A549 (cell line): ENCODE measurements at regions not wholly inside any gene's neighbourhood (a gene's known extent, or its start where the extent isn't known, plus 50 kb on each side); places are given as distances from the start of the nearest gene placed in this dataset.

Experiments
- CHD2 ChIP-seq: fragments of 150-350 bp; IDR thresholded peaks from 2 replicates; pipeline ENCODE4 v1.6.1; 2014; ENCODE audit warnings: low read length; ENCODE audit not compliant: partially characterized antibody
- EHF ChIP-seq: fragments of 250-450 bp; sonication (Bioruptor Pico); IDR thresholded peaks from 2 replicates; pipeline ENCODE4 v1.5.0; 2020; ENCODE audit warnings: mild to moderate bottlenecking
- EP300 ChIP-seq, 2 experiments: fragments of >200 bp; sonication (Bioruptor Twin); formaldehyde crosslinking; IDR thresholded peaks; 2 replicates in 1 of 2; 3 replicates in 1 of 2; pipeline ENCODE4 v1.6.1; 2016 to 2017
- NPAS2 ChIP-seq: fragments of 250-450 bp; sonication (Bioruptor Pico); IDR thresholded peaks from 2 replicates; pipeline ENCODE4 v1.8.0; 2022; ENCODE audit warnings: mild to moderate bottlenecking, moderate library complexity, borderline replicate concordance
- NR3C1 ChIP-seq: fragments of >200 bp; sonication (Bioruptor Twin); formaldehyde crosslinking; IDR thresholded peaks from 3 replicates; pipeline ENCODE4 v1.6.1; 2017
- POLR2A ChIP-seq: IDR thresholded peaks from 2 replicates; pipeline ENCODE4 v1.6.1; 2012; ENCODE audit warnings: mild to moderate bottlenecking, low read length
- ZFP36 ChIP-seq: fragments of 450-650 bp; IDR thresholded peaks from 2 replicates; pipeline ENCODE4 v1.6.1; 2014; ENCODE audit warnings: borderline replicate concordance; ENCODE audit not compliant: partially characterized antibody
- TF ChIP-seq, protein P1 (sequence below): fragments of >200 bp; sonication (Bioruptor Twin); formaldehyde crosslinking; IDR thresholded peaks from 3 replicates; pipeline ENCODE4 v1.5.1; 2016
- TF ChIP-seq, protein P2 (sequence below): fragments of 150-350 bp; IDR thresholded peaks from 2 replicates; pipeline ENCODE4 v1.6.1; 2014; ENCODE audit warnings: low read depth, mild to moderate bottlenecking, low read length

DNA sequence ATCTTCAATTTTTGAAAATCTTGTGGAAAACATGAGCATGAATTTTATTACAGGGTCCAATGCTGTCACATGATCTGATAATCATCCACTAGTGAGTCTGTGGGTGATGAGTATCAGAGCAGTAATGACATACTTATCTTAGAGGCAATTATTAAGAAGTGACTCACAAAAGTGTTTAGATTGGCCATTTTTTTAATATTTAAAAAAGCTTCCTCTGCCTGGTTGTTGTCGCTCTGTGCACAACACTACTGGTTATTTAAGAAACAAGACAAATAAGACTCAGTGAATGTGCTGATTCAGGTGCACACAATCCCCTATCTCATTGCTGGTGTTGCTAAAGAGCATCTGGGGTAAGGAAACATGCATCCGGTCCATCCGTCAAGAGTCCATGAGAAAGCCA is 665.8 kb upstream of the ZEB2 start:
- no peak for TF ChIP-seq EHF (CRISPR knock-in tag)
- TF ChIP-seq, protein P1, sequence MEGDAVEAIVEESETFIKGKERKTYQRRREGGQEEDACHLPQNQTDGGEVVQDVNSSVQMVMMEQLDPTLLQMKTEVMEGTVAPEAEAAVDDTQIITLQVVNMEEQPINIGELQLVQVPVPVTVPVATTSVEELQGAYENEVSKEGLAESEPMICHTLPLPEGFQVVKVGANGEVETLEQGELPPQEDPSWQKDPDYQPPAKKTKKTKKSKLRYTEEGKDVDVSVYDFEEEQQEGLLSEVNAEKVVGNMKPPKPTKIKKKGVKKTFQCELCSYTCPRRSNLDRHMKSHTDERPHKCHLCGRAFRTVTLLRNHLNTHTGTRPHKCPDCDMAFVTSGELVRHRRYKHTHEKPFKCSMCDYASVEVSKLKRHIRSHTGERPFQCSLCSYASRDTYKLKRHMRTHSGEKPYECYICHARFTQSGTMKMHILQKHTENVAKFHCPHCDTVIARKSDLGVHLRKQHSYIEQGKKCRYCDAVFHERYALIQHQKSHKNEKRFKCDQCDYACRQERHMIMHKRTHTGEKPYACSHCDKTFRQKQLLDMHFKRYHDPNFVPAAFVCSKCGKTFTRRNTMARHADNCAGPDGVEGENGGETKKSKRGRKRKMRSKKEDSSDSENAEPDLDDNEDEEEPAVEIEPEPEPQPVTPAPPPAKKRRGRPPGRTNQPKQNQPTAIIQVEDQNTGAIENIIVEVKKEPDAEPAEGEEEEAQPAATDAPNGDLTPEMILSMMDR: no peak
- no peak for TF ChIP-seq POLR2A
- no peak for TF ChIP-seq CHD2
- TF ChIP-seq, protein P2, sequence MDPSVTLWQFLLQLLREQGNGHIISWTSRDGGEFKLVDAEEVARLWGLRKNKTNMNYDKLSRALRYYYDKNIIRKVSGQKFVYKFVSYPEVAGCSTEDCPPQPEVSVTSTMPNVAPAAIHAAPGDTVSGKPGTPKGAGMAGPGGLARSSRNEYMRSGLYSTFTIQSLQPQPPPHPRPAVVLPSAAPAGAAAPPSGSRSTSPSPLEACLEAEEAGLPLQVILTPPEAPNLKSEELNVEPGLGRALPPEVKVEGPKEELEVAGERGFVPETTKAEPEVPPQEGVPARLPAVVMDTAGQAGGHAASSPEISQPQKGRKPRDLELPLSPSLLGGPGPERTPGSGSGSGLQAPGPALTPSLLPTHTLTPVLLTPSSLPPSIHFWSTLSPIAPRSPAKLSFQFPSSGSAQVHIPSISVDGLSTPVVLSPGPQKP: no peak
- no peak for TF ChIP-seq NPAS2 (CRISPR knock-in tag)
- TF ChIP-seq EP300 (IDR thresholded peaks at IDR 0.05): no peak
- no peak for TF ChIP-seq ZFP36
- no peak for TF ChIP-seq NR3C1
